HG03097 (cell line): ENCODE measurements at regions not wholly inside any gene's neighbourhood (a gene's known extent, or its start where the extent isn't known, plus 50 kb on each side); places are given as distances from the start of the nearest gene placed in this dataset.
A peak's percentile ranks its signal among the peaks of the same experiment; 100 is the strongest.
"Not testable (repeated sequence)": the region's sequence is repeated elsewhere in the genome, so short reads cannot be mapped to it uniquely, and the experiment has no call there.

Experiments used
- ATAC-seq: cut with Tn5 transposase; IDR thresholded peaks from one replicate; pipeline ENCODE4 v1.9.1; 2021; ENCODE audit not compliant: unreplicated experiment, low FRiP score

DNA sequence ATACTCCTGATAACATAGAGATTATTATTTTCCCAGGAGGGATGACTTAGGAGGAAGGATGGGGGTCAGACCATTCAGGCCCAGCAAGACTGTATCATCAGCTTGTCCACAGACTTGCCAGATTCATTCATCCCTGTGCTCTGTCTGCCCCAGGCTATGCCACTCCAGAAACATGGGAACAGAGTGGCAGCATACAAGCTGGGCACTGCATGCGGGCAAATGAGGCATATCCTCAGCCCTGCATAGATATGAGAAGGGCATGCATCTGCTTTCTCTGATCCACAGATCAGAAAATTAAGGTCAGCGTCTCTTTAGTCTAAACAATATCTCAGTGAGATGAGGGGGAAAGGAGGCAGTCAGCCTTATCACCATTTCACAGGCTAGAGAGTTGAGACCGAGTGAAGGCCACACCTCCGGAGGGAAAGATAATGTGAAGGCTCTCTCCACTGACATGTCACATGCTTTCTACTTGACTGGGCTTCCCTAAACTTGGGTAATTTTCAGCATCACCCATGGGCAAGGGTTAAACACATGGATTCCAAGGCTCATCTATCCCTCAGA lies 140.5 kb downstream of the TFAP2B start:
- no peak for ATAC-seq

DNA sequence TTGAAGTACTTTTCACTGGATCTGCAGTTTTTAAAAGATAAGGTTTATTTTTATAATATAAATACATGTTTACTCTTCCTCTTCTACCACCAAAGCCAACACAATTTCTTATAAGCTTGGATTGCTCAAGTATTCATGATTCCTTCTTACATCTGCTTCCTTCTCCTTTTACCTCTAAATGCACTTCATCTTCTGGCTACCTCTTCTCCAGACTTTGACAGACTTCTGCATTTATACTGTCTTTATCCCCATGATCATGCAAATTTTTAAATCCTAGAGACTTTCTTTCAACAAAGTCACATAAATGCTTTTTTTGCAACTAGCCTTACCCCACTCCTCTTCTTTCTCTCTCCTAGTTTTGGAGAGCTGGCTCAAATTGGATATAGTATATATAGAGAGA lies 142.9 kb downstream of the TFAP2B start:
- no peak for ATAC-seq

DNA sequence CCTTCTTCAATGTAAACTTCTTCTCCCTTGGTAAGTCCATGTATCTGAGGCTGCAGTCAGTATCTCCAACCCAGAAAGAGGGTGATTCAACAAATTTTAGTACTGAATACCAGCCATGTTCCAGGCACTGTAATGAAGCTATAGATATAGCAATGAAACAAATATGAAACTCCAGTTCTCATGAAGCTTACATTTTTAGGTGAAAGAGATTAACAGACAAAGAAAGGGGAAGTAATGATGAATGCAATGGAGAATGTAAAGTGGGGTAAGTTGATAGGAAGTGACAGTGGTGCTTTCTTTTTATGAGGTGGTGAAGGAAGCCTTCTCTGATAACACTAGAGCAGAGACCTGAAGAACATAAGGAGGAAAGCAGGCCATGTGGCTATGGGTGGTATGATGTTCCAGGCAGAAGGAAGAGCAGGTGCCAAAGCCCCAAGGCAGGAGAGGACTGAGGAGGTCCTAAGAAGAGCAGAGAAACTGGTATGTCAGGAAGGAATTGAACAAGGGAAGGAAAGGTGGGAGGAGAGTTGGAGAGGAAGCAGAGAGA lies 143.6 kb downstream of the TFAP2B start:
- no peak for ATAC-seq

DNA sequence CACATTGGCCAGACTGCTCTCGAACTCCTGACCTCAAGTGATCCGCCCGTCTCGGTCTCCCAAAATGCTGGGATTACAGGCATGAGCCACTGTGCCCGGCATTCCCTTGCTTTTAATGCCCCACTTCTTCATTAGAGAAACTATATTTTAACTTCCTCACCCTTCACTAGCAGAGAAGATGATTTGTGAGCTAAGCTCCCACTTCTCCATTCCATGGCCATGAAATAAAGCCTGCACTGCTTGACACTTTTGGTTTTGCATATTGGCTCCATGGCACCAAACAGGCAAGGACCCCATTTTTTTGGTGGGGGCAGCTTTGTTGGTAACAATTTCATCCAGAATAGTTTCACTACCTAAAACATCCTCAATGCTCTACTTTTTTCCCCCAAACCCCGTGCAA lies 145.3 kb downstream of the TFAP2B start:
- ATAC-seq: no peak

DNA sequence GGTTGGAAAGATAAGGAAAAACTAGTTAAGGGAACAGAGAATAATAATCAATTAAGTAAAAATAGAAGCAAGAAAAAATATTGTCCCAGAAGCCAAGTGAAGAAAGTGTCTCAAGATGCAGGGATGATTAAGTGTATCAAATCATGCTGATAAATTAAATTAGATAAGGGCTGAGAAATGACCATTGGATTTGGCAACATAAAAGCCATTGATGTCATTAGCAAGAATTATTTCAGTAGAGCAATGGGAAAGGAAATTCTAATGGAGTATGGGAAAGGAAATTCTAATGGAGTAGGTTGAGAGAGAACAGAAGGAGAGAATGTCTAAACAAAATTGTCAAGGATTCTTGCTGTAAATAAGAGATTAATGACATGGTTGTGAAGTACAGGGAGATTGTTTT lies 146.8 kb downstream of the TFAP2B start:
- ATAC-seq: no peak

DNA sequence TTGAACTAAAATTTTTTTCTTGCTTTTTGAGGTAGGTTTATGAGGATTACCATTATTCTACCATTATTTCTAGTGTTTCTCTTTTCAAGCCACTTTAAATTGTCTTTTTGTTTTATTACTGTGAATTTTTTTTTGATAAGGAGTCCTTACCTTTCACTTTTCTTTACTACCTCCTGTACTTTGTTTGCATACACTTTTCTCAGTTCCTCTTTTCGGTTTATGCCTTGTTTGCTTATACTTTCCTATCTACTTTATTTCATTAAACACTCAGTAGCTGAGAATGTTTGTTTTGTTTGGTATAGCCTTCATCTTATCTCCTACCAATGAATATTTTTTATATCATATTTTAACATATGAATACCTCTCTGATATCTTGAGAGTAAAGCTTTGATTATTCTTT lies 147.9 kb downstream of the TFAP2B start:
- peak; percentile 92 for ATAC-seq

DNA sequence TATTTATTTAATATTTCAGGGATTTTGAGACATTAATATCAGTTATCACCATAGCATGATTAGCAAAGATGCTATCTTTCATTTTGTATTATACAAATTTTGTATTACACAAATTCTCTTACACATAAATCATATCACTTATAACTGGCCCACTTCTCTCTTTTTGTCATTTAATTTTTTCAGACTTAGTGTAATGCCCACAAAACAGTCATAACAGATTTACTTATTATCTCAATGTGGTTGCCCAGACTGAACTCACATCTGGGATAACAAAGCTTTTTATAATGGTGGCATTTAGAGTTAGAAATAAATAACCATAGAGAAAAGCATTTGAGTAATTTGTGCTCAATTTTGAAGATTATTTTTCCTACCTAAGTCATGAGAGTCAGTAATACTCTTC lies 148.3 kb downstream of the TFAP2B start:
- peak; percentile 46 for ATAC-seq

DNA sequence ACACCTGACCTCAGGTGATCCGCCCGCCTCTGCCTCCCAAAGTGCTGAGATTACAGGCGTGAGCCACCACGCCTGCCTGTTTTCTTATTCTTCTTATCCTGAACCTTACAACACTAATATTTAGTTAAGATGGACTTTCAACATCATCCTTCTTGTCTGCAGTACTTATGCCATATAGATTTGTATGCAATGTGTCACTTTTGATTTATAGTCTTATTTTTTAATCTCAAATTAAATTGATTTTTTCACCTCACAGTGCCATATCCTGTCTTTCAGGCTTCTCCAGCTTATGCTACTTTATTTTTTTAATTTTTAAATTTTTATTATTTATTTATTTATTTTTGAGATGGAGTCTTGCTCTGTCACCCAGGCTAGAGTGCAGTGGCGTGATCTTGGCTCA lies 149.6 kb downstream of the TFAP2B start:
- ATAC-seq: not testable (repeated sequence)

DNA sequence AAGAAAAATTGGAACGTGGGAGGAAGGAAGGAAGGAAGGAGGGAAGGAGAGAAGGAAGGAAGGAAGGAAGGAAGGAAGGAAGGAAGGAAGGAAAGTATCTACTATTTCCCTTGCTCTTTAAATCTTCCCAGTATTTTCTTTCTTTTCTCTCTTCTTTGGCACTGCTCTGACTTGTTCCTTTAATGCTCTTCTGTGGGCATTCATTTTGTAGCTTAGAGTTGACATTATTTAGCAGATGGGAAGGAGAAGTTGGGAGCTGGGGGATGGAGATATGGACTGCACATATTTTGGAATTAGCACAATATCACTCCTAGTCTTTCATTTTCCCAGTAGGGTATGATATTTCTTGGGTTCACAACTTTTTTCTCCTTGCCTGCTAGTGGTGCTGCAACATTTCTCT lies 152.2 kb downstream of the TFAP2B start:
- ATAC-seq: no peak

DNA sequence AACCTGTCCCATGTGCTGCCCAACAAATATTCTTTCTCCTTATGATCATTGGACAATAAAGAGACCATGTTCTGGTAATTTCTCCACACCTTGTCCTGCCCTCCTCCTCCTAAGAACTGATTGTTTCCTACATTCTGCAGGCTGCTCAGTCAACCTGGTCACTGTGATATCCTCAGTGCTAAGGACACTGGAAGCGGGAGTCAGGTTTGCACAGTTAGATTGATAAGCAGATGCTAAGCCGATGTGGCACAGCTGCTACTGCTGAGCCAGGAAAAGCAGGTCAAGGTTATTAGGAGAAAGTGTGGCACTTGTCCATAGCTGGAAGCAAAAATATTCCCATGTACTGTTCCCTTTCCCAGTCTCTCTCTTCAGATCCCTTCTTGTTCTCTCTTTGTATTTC lies 154.8 kb downstream of the TFAP2B start:
- no peak for ATAC-seq

DNA sequence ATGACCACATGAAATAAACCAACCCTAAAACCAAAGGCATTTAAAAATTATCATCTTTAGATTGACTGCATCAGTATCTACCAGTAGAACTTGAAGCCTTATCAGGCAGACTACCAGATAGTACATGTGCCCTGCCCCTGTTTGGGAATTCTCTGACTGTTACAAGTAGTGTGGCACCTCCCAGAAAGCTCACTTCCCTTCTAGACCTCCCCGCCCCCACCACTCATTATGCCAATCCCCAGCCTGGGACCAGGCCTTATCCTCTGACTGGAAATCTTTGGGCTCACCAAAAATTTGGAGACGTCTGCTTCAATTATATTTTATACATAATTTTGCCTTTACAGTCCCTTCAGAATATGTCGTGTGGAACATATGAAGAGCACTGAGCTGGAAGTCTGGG lies 155.6 kb downstream of the TFAP2B start:
- no peak for ATAC-seq

DNA sequence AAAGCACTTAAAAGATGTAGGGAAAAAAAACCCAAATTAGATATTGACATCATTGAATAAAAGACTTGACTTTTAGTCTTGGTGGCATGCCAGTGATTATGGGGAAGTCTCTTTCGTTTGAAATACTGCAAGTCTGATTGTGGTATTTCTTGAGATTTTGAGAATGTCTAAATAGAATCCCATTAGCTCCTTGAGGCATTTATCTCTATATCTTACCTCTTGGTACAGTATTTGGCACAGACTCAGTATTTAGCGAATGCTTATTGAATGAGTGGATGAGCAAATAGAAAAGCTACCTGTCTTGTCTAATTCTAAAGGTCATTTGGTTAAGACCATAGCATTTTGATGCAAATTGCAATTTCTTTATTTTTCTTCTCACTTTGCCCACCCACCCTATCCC lies 156.5 kb downstream of the TFAP2B start:
- ATAC-seq: no peak

DNA sequence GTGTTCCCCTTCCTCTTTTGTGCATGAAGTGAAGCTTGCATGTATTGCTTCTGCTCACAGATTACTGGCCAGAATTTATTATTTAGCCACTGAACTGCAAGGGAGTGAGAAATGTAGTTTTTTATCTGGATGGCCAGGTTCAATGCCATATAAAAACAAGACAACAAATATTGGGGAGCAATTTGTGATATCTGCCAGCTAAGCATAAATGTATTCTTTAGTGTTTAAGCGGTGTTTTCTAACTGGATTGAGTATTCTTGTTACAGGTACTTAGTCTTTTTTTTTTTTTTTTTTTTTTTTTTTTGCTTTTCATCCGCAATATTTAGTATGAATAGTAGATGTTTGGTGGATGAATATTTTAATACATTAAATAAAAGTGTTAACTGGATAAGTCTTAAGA lies 158.2 kb downstream of the TFAP2B start:
- no peak for ATAC-seq

DNA sequence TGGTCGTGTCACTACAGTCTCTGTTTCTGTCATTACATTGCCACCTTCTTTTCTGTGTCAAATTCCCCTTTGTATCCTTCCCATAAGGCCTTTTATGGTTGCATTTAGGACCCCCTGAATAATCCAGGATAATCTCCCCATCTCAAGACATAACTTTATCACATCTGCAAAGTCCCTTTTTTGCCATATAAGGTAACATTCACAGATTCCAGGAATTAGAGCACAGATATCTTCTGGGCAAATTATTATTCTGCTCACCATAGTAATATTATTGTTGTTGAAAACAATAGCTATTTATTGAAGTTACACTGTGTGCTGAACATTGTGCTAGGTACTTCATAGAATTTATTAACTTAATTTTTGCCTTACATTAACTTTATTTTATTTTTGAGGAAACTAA lies 159.1 kb downstream of the TFAP2B start:
- ATAC-seq: no peak

DNA sequence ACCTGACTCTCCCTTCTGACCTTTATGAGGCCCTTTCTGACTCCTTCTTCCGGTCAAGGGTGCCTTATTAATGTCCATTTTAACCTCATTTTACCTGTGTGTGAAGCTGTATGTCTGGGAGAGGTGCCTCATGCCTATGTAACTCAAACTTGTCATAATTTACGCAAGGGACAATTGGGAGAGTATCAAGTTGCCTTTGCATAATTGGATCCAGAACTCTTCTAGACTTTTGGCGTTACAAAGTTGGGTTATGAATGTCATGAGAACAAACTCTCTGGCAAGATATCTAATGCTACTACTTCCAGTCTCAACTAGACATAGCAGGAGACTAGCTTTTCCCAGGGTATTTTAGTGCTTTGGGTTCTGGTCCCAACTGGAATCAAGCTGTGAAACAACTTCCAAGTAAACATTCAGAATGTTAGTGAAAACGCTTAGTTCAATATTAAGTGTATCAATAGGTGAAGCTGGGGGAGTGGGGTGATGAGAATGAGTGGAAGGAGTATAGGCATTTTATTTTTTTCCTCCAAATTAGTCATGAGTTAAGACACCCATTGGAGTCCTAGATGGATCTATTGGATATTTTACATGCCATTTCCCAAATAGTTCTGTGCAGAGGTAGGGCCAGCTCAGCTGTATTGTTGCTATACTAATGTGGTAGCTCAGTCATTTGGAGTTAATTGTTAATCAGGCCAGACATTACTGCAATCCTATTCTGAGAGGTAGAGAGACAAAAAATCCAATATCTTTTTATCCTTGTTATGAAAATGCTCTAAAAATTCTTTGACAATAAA lies 159.9 kb downstream of the TFAP2B start:
- ATAC-seq: no peak

DNA sequence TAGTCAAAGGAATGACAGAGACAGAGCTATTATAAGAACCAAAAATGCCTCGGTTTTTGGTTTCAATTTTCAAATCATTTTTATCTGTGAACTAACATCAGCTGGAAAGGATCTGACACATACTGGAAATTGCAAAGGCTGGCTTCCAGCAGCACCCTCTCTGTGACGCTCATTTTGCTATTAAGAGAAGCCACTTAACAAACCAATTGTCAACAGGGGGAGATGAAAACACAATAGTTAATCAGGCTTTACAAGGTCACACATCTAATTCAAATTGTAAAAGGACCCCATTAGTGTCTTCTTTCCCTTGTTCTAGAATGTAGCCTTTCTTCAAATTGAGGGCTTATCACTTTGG lies 160.5 kb downstream of the TFAP2B start:
- no peak for ATAC-seq

DNA sequence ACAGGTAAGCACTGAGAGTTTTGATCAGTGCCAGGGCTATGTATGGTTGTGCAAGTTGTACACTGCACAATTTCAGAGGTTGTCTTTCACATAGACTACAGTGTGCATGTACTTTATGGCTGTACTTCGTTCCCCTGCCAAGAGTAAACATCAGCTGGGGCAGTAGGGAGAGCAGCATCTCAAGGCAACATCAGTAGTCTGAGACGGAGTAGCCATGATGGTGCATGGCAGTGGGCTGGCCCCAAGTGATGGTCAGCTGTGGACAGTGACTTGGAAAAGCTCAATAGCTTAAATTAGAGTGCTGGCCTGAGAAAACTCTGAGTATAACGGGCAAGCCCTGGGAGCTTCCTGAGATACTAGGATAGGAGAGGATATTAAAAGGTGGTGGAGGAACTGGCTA lies 165.5 kb downstream of the TFAP2B start:
- no peak for ATAC-seq

DNA sequence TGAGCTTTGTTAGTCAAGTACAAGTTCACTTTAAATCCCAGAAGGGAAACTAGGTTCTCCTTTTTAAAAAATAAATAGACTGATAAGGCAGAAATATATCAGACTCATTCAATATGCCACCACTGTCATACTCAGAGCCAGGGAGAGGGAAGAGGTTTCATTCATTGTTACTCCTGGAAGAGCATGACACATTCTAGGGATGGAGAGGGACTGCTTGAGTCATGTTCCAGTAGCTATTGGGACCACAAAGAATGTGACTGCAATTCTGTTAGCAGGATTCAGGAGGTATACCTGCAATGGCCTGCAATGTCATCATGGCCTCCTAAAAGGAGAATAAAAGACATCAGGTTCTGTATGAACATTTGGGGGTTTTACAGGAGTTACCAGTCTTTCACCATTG lies 167.6 kb downstream of the TFAP2B start:
- ATAC-seq: no peak

DNA sequence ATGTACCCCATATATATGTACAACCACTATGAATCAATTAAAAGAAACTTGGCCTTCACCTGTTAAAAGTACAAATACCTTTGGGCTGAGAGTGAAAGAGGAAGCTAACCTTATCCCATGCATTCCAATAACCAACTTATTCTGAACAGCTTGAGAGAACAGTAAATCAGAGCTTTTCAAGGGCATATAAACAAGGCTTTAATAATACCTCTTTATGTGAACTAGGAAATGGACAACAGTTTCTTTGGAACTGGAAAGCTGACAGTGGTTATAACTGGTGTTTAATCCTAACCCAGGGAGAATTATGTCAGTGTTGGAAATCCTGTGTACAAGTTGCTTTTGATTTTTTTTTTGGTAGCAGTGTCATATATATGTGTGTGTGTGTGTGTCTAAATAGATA lies 170.5 kb downstream of the TFAP2B start:
- no peak for ATAC-seq

DNA sequence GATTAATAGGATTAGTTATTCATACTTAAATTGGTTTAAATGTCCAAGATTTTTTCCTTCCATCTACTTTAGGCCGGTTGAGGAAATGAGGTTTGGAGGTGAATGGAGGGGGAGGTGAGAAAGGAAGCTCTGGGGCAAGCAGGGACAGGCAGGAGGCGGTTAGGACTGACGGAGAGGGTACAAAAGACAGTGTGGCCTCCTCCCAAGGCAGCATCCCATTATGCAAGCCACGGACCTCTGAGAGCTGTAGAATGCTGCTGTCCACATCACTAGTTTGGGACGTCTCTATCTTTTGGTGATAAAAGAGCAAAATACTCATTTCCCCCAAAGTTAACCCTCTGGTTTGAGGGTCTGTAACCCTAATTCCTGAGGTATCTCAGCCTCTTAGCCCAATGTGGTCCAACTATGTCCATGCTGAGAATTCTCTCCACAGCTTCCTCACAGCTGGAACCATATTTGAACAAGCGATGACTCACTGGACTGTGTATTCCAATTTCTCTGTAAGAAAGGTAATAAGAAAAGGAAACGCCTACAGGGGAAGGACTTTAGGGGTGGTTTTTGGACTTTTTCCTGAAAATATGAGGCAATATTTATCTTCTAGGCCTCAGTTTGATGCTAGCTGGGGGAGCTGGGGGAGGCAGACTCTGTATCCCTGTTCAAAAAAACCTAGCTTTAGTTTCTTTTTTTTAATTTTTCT lies 172.2 kb downstream of the TFAP2B start:
- ATAC-seq: no peak

DNA sequence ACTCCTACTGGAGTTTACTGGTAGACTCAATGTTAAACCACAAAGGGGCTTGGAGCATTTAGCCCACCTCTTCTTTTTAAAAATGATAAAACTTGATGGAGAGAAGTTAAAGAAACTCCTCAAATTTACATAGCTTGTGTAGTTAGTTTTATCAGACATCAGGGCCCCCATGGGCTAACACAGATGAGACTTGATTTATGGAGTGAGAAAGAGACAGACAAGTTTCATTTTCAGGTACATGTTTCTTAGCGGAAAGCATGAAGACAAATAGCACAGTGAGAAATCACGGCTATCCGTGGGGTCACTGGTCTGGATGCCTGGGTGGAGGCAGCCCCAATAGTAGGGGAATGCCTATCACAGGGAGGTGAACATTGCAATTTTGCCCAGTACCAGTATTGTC lies 173.6 kb downstream of the TFAP2B start:
- ATAC-seq: no peak
